Tibial nerve (tissue), 4 donors: ENCODE measurements at regions not wholly inside any gene's neighbourhood (a gene's known extent, or its start where the extent isn't known, plus 50 kb on each side); places are given as distances from the start of the nearest gene placed in this dataset.
"Not testable (repeated sequence)": the region's sequence is repeated elsewhere in the genome, so short reads cannot be mapped to it uniquely, and the experiment has no call there.

Experiments
- CTCF ChIP-seq, 5 experiments: fragments of 200-600 bp in 3 of 5; fragments of 450-650 bp in 2 of 5; sonication (generic) in 3 of 5; IDR thresholded peaks; one replicate each; pipeline ENCODE4 v1.5.1; 2016 to 2019; ENCODE audit warnings: antibody characterized with exemption in 5 of 5, mild to moderate bottlenecking in 3 of 5, moderate library complexity in 2 of 5
- EP300 ChIP-seq, 2 donors: sonication (generic); formaldehyde crosslinking; IDR thresholded peaks; one replicate each; pipeline ENCODE4 v1.6.1; 2017; ENCODE audit warnings: antibody characterized with exemption in 2 of 2, mild to moderate bottlenecking in 1 of 2
- POLR2A ChIP-seq, 2 donors: fragments of 450-650 bp; IDR thresholded peaks; one replicate each; pipeline ENCODE4 v1.6.1; 2017; ENCODE audit warnings: antibody characterized with exemption in 2 of 2, mild to moderate bottlenecking in 2 of 2, moderate library complexity in 2 of 2

DNA sequence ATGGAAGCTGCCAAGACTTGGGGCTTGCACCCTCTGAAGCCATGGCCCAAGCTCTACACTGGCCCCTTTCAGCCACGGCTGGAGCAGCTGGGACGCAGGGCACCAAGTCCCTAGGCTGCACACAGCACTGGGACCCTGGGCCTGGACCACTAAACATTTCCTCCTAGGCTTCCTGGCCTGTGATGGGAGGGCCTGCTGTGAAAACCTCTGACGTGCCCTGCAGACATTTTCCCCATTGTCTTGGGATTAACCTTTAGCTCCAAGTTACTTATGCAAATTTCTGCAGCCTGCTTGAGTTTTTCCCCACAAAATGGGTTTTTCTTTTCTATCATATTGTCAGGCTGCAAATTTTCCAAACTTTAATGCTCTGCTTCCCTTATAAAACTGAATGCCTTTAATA, 733.5 kb downstream of the MECOM start:
- TF ChIP-seq POLR2A, CTCF, EP300 (IDR thresholded peaks at IDR 0.05): not testable (repeated sequence)
